Spleen (tissue), 7 donors: ENCODE measurements at regions not wholly inside any gene's neighbourhood (a gene's known extent, or its start where the extent isn't known, plus 50 kb on each side); places are given as distances from the start of the nearest gene placed in this dataset.

ENCODE experiments used
- CTCF ChIP-seq, 11 experiments: fragments of 200-600 bp in 7 of 11; fragments of 450-650 bp in 4 of 11; sonication (generic) in 4 of 11; IDR thresholded peaks in 8 of 11; conservative IDR thresholded peaks in 3 of 11; 1 replicate in 7 of 11; 2 replicates in 4 of 11; pipeline versions ENCODE4 v1.4.0 to v1.8.0; 2016 to 2021; ENCODE audit warnings: antibody characterized with exemption in 11 of 11, inconsistent platforms in 4 of 11, mild to moderate bottlenecking in 1 of 11
- POLR2A ChIP-seq, 3 donors: fragments of 450-650 bp; IDR thresholded peaks; one replicate each; pipeline ENCODE4 v1.5.1; 2017; ENCODE audit warnings: antibody characterized with exemption in 3 of 3, mild to moderate bottlenecking in 1 of 3
- POLR2AphosphoS5 ChIP-seq, 3 donors: sonication (generic); formaldehyde crosslinking; IDR thresholded peaks; one replicate each; pipeline ENCODE4 v1.5.1; 2017; ENCODE audit warnings: antibody characterized with exemption in 3 of 3
- donor health status: DM: no; HTN: no; CAD: no; lungs with moderate emphysema.
- donor health status: DM: no; HTN: no; CAD: no.
- donor health status: DM: no; HTN: no; CAD: no.

DNA sequence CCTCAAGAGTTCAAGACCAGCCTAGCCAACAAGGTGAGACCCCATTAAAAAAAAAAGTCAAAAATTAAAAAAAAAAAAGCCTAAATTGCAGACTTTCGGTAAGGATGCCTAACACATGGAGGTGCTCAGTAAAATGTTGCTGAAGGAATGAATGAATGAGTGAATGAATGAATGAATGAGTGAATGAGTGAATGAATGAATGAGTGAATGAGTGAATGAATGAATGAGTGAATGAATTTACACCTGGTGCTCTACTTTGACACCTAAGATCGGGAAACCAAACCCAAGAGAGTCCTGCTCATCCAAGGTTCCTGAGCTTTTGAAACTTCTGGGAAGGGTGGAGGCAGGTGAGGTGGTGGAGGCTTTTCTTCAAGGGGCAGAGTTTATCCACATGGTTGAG lies 112.2 kb upstream of the LHX1 start:
- TF ChIP-seq CTCF (IDR thresholded peaks at IDR 0.05 in 8 of 11, conservative IDR thresholded peaks at IDR 0.05 in 3 of 11) (no peak), POLR2A (IDR thresholded peaks at IDR 0.05) (no peak), POLR2AphosphoS5 (IDR thresholded peaks at IDR 0.05) (no peak)
